Fibroblast of lung (primary cell): ENCODE measurements at regions not wholly inside any gene's neighbourhood (a gene's known extent, or its start where the extent isn't known, plus 50 kb on each side); places are given as distances from the start of the nearest gene placed in this dataset.

Experiments
- DNase-seq, 2 donors: peaks; one replicate each; pipeline versions ENCODE4 v3.0.0 to v3.0.0-alpha.2; 2010; ENCODE audit warnings: low read depth in 2 of 2
- H2AFZ ChIP-seq: 2 replicates; pipeline ENCODE4 v1.5.1; 2012; ENCODE audit warnings: low read length, control low read depth, inconsistent platforms
- H3K27ac ChIP-seq: 2 replicates; pipeline ENCODE4 v1.5.1; 2011; ENCODE audit warnings: low read length, control low read depth; ENCODE audit not compliant: insufficient read depth
- H3K27me3 ChIP-seq: 2 replicates; pipeline ENCODE4 v1.5.1; 2011; ENCODE audit warnings: mild to moderate bottlenecking, low read length; ENCODE audit not compliant: control insufficient read depth, insufficient read depth
- H3K36me3 ChIP-seq: 2 replicates; pipeline ENCODE4 v1.5.1; 2011; ENCODE audit warnings: low read length; ENCODE audit not compliant: control insufficient read depth, insufficient read depth
- H3K4me1 ChIP-seq: 2 replicates; pipeline ENCODE4 v1.5.1; 2011; ENCODE audit warnings: low read length; ENCODE audit not compliant: control insufficient read depth, insufficient read depth; ENCODE audit errors: extremely low read depth
- H3K4me2 ChIP-seq: 2 replicates; pipeline ENCODE4 v1.5.1; 2011; ENCODE audit warnings: low read length, control low read depth; ENCODE audit not compliant: insufficient read depth; ENCODE audit errors: extremely low read depth
- H3K4me3 ChIP-seq, 4 experiments: fragments of 200-600 bp in 1 of 4; sonication (generic) in 1 of 4; replicated peaks in 1 of 4; 2 replicates each; pipeline ENCODE4 v1.5.1; 2011 to 2016; ENCODE audit warnings: low read length in 4 of 4, low read depth in 3 of 4, mild to moderate bottlenecking in 3 of 4, control low read depth in 2 of 4, inconsistent platforms in 1 of 4, mixed read lengths in 1 of 4; ENCODE audit not compliant: insufficient read depth in 1 of 4; ENCODE audit errors: control extremely low read depth in 1 of 4
- H3K79me2 ChIP-seq: 2 replicates; pipeline ENCODE4 v1.5.1; 2012; ENCODE audit warnings: mild to moderate bottlenecking, low read length, inconsistent platforms; ENCODE audit not compliant: control insufficient read depth, insufficient read depth
- H3K9ac ChIP-seq: 2 replicates; pipeline ENCODE4 v1.5.1; 2011; ENCODE audit warnings: mild to moderate bottlenecking, low read length, control low read depth; ENCODE audit not compliant: insufficient read depth
- H3K9me3 ChIP-seq: 2 replicates; pipeline ENCODE4 v1.5.1; 2012; ENCODE audit warnings: low read depth, low read length; ENCODE audit not compliant: control insufficient read depth, insufficient read depth
- H4K20me1 ChIP-seq: 2 replicates; pipeline ENCODE4 v1.5.1; 2011; ENCODE audit warnings: low read length; ENCODE audit not compliant: control insufficient read depth, insufficient read depth; ENCODE audit errors: extremely low read depth
- CTCF ChIP-seq, 2 donors: IDR thresholded peaks in 1 of 2; conservative IDR thresholded peaks in 1 of 2; 1 replicate in 1 of 2; 2 replicates in 1 of 2; pipeline ENCODE4 v1.5.1; 2011 to 2012; ENCODE audit warnings: low read length in 2 of 2, control low read depth in 1 of 2, inconsistent platforms in 1 of 2, low read depth in 1 of 2, mild to moderate bottlenecking in 1 of 2
- EZH2 ChIP-seq: IDR thresholded peaks from 2 replicates; pipeline ENCODE4 v1.5.1; 2012; ENCODE audit warnings: low read length, control low read depth, mild to moderate bottlenecking; ENCODE audit errors: missing control alignments

DNA sequence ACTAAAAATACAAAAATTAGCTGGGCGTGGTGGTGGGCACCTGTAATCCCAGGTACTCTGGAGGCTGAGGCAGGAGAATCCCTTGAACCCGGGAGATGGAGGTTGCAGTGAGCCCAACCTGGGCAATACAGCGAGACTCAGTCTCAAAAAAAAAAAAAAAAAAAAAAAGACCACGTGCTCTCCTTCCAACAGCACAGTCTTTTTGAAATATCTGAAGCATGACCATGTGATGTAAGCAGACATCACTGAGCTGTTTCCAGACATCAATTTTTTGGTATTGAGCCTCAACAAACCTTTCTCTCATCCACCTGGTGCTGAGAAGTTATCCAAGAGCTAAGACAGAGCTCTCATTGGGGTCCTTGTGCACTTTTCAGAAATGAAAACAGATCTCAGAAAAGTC lies 249.2 kb downstream of the FOXA2 start:
- no peaks in the 10 kb centered on the region for H3K79me2 ChIP-seq
- no peaks in the 10 kb centered on the region for H3K9me3 ChIP-seq
- no peak for DNase-seq
- H4K20me1 ChIP-seq: no peaks in the 10 kb centered on the region
- H3K36me3 ChIP-seq: no peaks in the 10 kb centered on the region
- no peak overlapping the region for H3K4me3 ChIP-seq
- no peak overlapping the region for H3K4me2 ChIP-seq
- TF ChIP-seq EZH2 (no peak), CTCF (conservative IDR thresholded peaks at IDR 0.05 in 1 of 2, IDR thresholded peaks at IDR 0.05 in 1 of 2; ENCODE audit: low read depth in 1 of 2, low read length in 2 of 2) (no peak)
- no peak overlapping the region for H3K27ac ChIP-seq
- no peaks in the 10 kb centered on the region for H3K4me1 ChIP-seq
- H3K27me3 ChIP-seq: no peaks in the 10 kb centered on the region
- H2AFZ ChIP-seq: no peak overlapping the region
- H3K9ac ChIP-seq: no peak overlapping the region

DNA sequence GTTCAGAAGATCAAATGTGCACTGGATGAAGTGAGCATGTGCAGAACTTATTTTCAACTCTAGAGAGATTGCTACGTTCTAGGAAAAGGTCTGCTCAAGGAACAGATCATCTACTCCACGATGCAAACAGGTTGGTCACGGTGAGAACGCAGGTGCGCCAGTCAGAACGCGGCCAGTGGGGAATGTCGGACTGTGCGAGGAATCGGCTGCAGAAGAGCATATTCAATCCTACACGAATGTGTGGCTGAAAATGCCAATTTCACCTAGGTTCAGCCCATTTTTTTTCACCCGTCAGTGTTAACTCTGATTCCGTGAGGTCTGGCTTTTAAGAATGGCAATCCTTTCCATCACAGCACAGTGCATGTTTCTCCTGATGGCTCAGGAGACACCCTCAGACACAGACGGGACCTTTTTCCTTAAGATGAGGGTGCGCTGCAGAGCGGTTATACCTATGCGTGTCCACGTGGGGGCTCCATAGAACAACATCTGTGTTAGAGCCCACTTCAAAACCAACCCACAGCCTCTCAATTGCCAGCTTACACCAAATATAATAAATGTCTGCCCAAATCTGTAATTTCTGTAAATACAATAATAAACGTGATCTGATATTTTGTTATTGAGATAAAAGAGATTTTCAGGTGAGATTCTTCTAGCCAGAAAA lies 250.4 kb downstream of the FOXA2 start:
- Histone ChIP-seq H3K27me3 (no peaks in the 10 kb centered on the region), H2AFZ (no peak overlapping the region), H3K9me3 (no peaks in the 10 kb centered on the region), H4K20me1 (no peaks in the 10 kb centered on the region), H3K79me2 (no peaks in the 10 kb centered on the region), H3K4me3 (no peak overlapping the region), H3K4me1 (no peaks in the 10 kb centered on the region), H3K4me2 (no peak overlapping the region), H3K9ac (no peak overlapping the region), H3K36me3 (no peaks in the 10 kb centered on the region), H3K27ac (no peak overlapping the region)
- peak; percentile 39 to 63 for DNase-seq
- TF ChIP-seq CTCF (conservative IDR thresholded peaks at IDR 0.05 in 1 of 2, IDR thresholded peaks at IDR 0.05 in 1 of 2; ENCODE audit: low read depth in 1 of 2, low read length in 2 of 2): peak; percentile 70 to 77
- TF ChIP-seq EZH2: no peak

DNA sequence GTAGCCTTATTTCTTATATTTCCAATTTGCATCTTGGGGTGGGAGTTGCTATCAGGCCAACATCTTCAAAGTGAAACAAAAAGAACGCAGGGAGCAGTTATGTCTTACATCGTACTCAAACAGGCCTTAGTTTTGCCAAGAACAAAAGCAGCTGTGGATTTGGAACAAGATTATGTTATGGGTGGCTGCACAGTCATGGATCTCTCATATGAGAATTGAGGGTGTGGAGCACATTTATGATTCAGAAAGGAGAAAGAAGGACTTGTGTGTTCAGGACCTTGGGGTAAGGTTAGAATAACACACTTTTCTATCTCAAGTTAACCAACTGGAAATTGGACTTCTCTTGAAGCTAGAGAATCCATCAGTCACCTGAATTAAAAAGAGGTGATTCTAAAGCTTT lies 259.9 kb downstream of the FOXA2 start:
- H3K27me3 ChIP-seq: no peaks in the 10 kb centered on the region
- no peak overlapping the region for H2AFZ ChIP-seq
- H3K4me2 ChIP-seq: no peak overlapping the region
- no peaks in the 10 kb centered on the region for H3K36me3 ChIP-seq
- no peak overlapping the region for H3K4me3 ChIP-seq
- no peaks in the 10 kb centered on the region for H3K9me3 ChIP-seq
- no peak overlapping the region for H3K9ac ChIP-seq
- no peaks in the 10 kb centered on the region for H3K79me2 ChIP-seq
- no peak overlapping the region for H3K27ac ChIP-seq
- DNase-seq: no peak
- no peaks in the 10 kb centered on the region for H4K20me1 ChIP-seq
- no peaks in the 10 kb centered on the region for H3K4me1 ChIP-seq
- TF ChIP-seq EZH2 (no peak), CTCF (conservative IDR thresholded peaks at IDR 0.05 in 1 of 2, IDR thresholded peaks at IDR 0.05 in 1 of 2; ENCODE audit: low read depth in 1 of 2, low read length in 2 of 2) (no peak)
